ENCODE measurements at regions not wholly inside any gene's neighbourhood (a gene's known extent, or its start where the extent isn't known, plus 50 kb on each side); places are given as distances from the start of the nearest gene placed in this dataset.
A peak's percentile ranks its signal among the peaks of the same experiment; 100 is the strongest.

- H3K4me3 ChIP-seq, result no peak overlapping the region
- H3K9me3 ChIP-seq (ENCODE audit: low read depth, low read length), result no peaks in the 10 kb centered on the region
- no peak overlapping the region for H3K27ac ChIP-seq
- TF ChIP-seq FOXP2 (optimal IDR thresholded peaks at IDR 0.05; ENCODE audit: control extremely low read depth, extremely low read length, insufficient read depth), result no peak
- no peak for TF ChIP-seq EZH2 (IDR thresholded peaks at IDR 0.05)
- TF ChIP-seq POLR2AphosphoS5 (IDR thresholded peaks at IDR 0.05; ENCODE audit: borderline replicate concordance, low read depth, low read length), result no peak
- no peak for DNase-seq (ENCODE audit: low read depth, low spot score)
- H3K9ac ChIP-seq (ENCODE audit: insufficient read length), result no peak overlapping the region
- H3K36me3 ChIP-seq (ENCODE audit: insufficient read depth, low read length), result no peaks in the 10 kb centered on the region
Observed at GRCh38 chr12:34334953-34335743, 312.9 kb downstream of the ALG10 start.

DNA sequence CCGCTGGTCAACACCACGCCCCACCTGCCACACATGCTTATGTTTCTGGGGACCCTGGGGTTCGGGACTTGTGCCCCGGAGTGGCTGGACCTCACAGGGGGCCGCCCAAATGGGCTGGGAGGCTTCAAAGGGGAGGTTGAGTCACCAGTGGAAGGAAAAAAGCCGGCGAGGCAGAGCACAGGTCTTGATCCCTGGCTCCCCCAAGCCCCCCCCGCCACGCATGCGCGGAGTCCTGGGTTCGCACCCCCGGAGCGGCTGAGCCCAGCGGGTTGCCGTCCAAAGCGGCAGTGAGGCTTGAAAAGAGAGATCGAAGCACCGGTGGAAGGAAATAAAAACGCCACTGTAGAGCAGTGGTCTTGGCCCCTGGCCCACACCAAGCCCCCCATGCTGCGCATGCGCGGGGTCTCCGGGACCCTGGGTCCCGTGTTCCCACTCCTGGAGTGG lies 313.5 kb downstream of the ALG10 start:
- Histone ChIP-seq H3K9ac (ENCODE audit: insufficient read length) (no peak overlapping the region), H3K4me3 (no peak overlapping the region), H3K9me3 (ENCODE audit: low read depth, low read length) (no peaks in the 10 kb centered on the region), H3K36me3 (ENCODE audit: insufficient read depth, low read length) (no peaks in the 10 kb centered on the region), H3K27ac (no peak overlapping the region)
- DNase-seq (ENCODE audit: low read depth, low spot score), result no peak
- TF ChIP-seq FOXP2 (optimal IDR thresholded peaks at IDR 0.05; ENCODE audit: control extremely low read depth, extremely low read length, insufficient read depth), result no peak
- TF ChIP-seq EZH2 (IDR thresholded peaks at IDR 0.05), result no peak
- TF ChIP-seq POLR2AphosphoS5 (IDR thresholded peaks at IDR 0.05; ENCODE audit: borderline replicate concordance, low read depth, low read length), result no peak

DNA sequence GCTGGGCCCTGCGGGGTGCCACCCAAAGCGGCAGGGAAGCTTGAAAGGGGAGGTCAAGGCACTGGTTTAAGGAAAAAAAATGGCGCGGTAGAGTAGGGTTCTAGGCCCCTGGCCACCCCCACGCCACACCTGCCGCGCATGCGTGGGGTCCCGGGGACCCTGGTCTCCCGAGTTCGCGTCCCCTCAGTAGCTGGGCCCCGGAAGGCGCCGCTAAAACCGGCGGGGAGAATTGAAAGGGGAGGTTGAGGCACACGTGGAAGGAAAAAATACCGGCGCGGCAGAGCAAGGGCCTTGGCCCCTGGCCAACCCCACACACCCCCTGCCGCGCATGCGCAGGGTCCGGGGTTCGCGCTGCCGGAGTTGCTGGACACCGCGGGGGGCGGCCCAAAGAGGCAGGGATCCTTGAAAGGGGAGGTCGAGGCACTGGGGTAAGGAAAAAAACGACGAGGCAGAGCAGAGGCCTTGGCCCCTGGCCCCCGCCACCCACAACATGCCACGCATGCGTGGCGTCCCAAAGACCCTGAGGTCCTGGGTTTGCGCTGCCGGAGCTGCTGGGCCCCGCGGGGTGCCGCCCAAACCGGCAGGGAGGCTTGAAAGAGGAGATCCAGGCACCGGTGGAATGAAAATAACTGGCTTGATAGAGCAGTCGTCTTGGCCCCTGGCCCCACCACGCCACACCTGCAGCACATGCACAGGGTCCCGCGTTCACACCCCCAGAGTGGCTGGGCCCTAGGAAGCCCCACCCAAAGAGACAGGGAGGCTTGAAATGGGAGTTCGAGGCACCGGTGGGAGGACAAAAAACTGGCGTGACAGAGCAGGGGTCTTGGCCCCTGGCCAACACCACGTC lies 314.5 kb downstream of the ALG10 start:
- Histone ChIP-seq H3K4me3 (peak overlapping the region; percentile 70), H3K27ac (no peak overlapping the region), H3K9me3 (ENCODE audit: low read depth, low read length) (no peaks in the 10 kb centered on the region), H3K36me3 (ENCODE audit: insufficient read depth, low read length) (no peaks in the 10 kb centered on the region), H3K9ac (ENCODE audit: insufficient read length) (no peak overlapping the region)
- TF ChIP-seq POLR2AphosphoS5 (IDR thresholded peaks at IDR 0.05; ENCODE audit: borderline replicate concordance, low read depth, low read length) (no peak), FOXP2 (optimal IDR thresholded peaks at IDR 0.05; ENCODE audit: control extremely low read depth, extremely low read length, insufficient read depth) (no peak), EZH2 (IDR thresholded peaks at IDR 0.05) (no peak)
- DNase-seq (ENCODE audit: low read depth, low spot score), result no peak

- Histone ChIP-seq H3K9me3 (ENCODE audit: low read depth, low read length) (no peaks in the 10 kb centered on the region), H3K9ac (ENCODE audit: insufficient read length) (no peak overlapping the region)
- TF ChIP-seq POLR2AphosphoS5 (IDR thresholded peaks at IDR 0.05; ENCODE audit: borderline replicate concordance, low read depth, low read length) (no peak), EZH2 (IDR thresholded peaks at IDR 0.05) (no peak)
Observed at GRCh38 chr12:34338751-34339150, 316.5 kb downstream of the ALG10 start.

GRCh38 chr12:34339922-34340321 lies 317.6 kb downstream of the ALG10 start:
- no peak for DNase-seq (ENCODE audit: low read depth, low spot score)
- TF ChIP-seq POLR2AphosphoS5 (IDR thresholded peaks at IDR 0.05; ENCODE audit: borderline replicate concordance, low read depth, low read length) (no peak), EZH2 (IDR thresholded peaks at IDR 0.05) (no peak)
- Histone ChIP-seq H3K4me3 (no peak overlapping the region), H3K9me3 (ENCODE audit: low read depth, low read length) (no peaks in the 10 kb centered on the region), H3K36me3 (ENCODE audit: insufficient read depth, low read length) (no peaks in the 10 kb centered on the region), H3K27ac (no peak overlapping the region), H3K9ac (ENCODE audit: insufficient read length) (no peak overlapping the region)

More at GRCh38 chr12:34338751-34339150, 316.5 kb downstream of the ALG10 start:
- Histone ChIP-seq H3K4me3 (no peak overlapping the region), H3K27ac (no peak overlapping the region), H3K36me3 (ENCODE audit: insufficient read depth, low read length) (no peaks in the 10 kb centered on the region)
- DNase-seq (ENCODE audit: low read depth, low spot score), result no peak

DNA sequence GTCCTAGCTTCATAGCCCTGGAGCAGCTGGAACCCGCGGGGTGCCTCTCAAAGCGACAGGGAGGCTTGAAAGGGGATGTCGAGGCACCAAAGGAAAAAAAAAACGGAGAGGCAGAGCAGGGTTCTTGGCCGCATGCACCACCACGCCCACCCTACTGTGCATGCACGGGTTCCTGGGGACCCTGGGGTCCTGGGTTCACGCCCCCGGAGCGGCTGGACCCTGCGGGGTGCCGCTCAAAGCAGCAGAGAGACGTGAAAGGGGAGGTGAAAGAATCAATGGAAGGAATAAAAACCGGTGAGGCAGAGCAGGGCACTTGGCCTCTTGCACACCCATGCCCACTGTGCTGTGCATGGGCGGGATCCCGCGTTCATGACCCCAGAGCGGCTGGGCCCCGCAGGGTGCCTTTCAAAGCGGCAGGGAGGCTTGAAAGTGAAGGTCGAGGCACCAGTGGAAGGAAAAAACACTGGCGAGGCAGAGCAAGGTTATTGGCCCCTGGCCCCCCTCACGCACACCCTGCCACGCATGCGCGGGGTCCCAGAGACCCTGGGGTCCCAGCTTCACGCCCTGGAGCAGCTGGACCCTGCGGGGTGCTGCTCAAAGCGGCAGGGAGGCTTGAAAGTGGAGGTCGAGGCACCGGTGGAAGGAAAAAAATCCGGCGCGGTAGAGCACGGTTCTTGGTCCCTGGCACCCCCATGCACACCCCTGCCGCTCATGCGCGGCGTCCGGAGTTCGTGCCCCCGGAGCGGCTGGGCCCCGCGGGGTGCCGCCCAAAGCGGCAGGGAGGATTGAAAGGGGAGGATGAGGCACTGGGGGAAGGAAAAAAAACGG lies 318.5 kb downstream of the ALG10 start:
- Histone ChIP-seq H3K9ac (ENCODE audit: insufficient read length) (no peak overlapping the region), H3K4me3 (peak overlapping the region; percentile 57), H3K9me3 (ENCODE audit: low read depth, low read length) (no peaks in the 10 kb centered on the region), H3K36me3 (ENCODE audit: insufficient read depth, low read length) (no peaks in the 10 kb centered on the region), H3K27ac (no peak overlapping the region)
- TF ChIP-seq EZH2 (IDR thresholded peaks at IDR 0.05), result no peak
- TF ChIP-seq POLR2AphosphoS5 (IDR thresholded peaks at IDR 0.05; ENCODE audit: borderline replicate concordance, low read depth, low read length), result no peak
- no peak for TF ChIP-seq FOXP2 (optimal IDR thresholded peaks at IDR 0.05; ENCODE audit: control extremely low read depth, extremely low read length, insufficient read depth)
- no peak for DNase-seq (ENCODE audit: low read depth, low spot score)

GRCh38 chr12:34341362-34341733 lies 319.1 kb downstream of the ALG10 start:
- H3K9ac ChIP-seq (ENCODE audit: insufficient read length), result no peak overlapping the region
- TF ChIP-seq FOXP2 (optimal IDR thresholded peaks at IDR 0.05; ENCODE audit: control extremely low read depth, extremely low read length, insufficient read depth), result no peak
- no peak for TF ChIP-seq EZH2 (IDR thresholded peaks at IDR 0.05)
- TF ChIP-seq POLR2AphosphoS5 (IDR thresholded peaks at IDR 0.05; ENCODE audit: borderline replicate concordance, low read depth, low read length), result no peak
- H3K9me3 ChIP-seq (ENCODE audit: low read depth, low read length), result no peaks in the 10 kb centered on the region
- H3K36me3 ChIP-seq (ENCODE audit: insufficient read depth, low read length), result no peaks in the 10 kb centered on the region
- DNase-seq (ENCODE audit: low read depth, low spot score), result no peak
- H3K27ac ChIP-seq, result no peak overlapping the region
- H3K4me3 ChIP-seq, result peak overlapping the region; percentile 57

- Histone ChIP-seq H3K36me3 (ENCODE audit: insufficient read depth, low read length) (no peaks in the 10 kb centered on the region), H3K4me3 (no peak overlapping the region), H3K27ac (no peak overlapping the region), H3K9me3 (ENCODE audit: low read depth, low read length) (no peaks in the 10 kb centered on the region), H3K9ac (ENCODE audit: insufficient read length) (no peak overlapping the region)
- no peak for DNase-seq (ENCODE audit: low read depth, low spot score)
- no peak for TF ChIP-seq POLR2AphosphoS5 (IDR thresholded peaks at IDR 0.05; ENCODE audit: borderline replicate concordance, low read depth, low read length)
- no peak for TF ChIP-seq FOXP2 (optimal IDR thresholded peaks at IDR 0.05; ENCODE audit: control extremely low read depth, extremely low read length, insufficient read depth)
- no peak for TF ChIP-seq EZH2 (IDR thresholded peaks at IDR 0.05)
Observed at GRCh38 chr12:34342048-34342447, 319.8 kb downstream of the ALG10 start.
